MG63 (cell line): ENCODE measurements at regions not wholly inside any gene's neighbourhood (a gene's known extent, or its start where the extent isn't known, plus 50 kb on each side); places are given as distances from the start of the nearest gene placed in this dataset.

Experiments used
- DNase-seq: peaks from one replicate; pipeline ENCODE4 v3.0.0-alpha.2; 2020
- H3K27me3 ChIP-seq: fragments of 250-450 bp; sonication (Bioruptor Pico); 2 replicates; pipeline ENCODE4 v1.5.1; 2020; ENCODE audit warnings: mild to moderate bottlenecking, moderate library complexity
- H3K36me3 ChIP-seq: fragments of 250-450 bp; sonication (Bioruptor Pico); 2 replicates; pipeline ENCODE4 v1.5.1; 2020; ENCODE audit warnings: mild to moderate bottlenecking, moderate library complexity
- H3K4me3 ChIP-seq: fragments of 250-450 bp; sonication (Bioruptor Pico); 2 replicates; pipeline ENCODE4 v1.5.1; 2020; ENCODE audit warnings: mild to moderate bottlenecking, moderate library complexity
- H3K9me3 ChIP-seq: fragments of 250-450 bp; sonication (Bioruptor Pico); 2 replicates; pipeline ENCODE4 v1.5.1; 2020; ENCODE audit warnings: mild to moderate bottlenecking, moderate library complexity

DNA sequence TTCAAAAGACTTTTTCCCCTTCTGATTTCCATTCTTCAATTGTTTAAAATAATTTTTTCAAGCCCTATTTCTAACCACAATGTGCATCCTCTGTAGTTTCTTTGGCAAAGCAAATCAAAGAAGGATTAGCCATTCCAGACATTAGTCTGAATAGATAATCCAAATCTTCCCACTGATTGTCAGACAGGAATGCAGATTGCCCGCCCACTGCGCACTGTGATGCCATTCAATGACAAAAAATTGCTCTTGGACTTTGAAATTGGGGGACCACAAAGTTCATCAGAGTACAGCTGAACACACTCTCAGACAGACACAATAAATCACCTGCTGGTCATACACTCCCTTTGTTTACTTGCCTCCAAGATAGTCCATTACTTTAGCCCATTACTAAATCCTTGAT is 216.5 kb upstream of the DKK2 start:
- no peak overlapping the region for H3K4me3 ChIP-seq
- no peaks in the 10 kb centered on the region for H3K36me3 ChIP-seq
- DNase-seq, result no peak
- no peaks in the 10 kb centered on the region for H3K27me3 ChIP-seq
- no peaks in the 10 kb centered on the region for H3K9me3 ChIP-seq

DNA sequence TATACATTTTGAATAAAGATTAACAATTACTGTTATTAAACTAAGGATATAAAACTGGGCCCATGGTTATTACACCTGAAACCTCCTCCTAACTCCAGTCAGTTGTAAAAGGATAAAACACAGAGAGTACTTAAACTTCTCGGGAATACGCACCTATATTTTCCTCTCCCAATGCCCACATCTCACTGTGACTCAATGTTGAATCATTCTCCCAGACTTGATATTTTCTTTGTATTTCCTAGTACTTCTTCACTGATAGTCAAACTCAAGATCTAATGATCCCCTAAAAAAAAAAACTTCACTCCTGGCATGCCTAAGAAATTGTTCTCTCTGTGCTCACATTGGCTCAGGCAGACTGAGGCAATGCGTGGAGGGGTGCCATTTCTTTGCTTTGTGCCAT is 212.5 kb upstream of the DKK2 start:
- DNase-seq, result no peak
- Histone ChIP-seq H3K9me3 (no peaks in the 10 kb centered on the region), H3K36me3 (no peaks in the 10 kb centered on the region)

DNA sequence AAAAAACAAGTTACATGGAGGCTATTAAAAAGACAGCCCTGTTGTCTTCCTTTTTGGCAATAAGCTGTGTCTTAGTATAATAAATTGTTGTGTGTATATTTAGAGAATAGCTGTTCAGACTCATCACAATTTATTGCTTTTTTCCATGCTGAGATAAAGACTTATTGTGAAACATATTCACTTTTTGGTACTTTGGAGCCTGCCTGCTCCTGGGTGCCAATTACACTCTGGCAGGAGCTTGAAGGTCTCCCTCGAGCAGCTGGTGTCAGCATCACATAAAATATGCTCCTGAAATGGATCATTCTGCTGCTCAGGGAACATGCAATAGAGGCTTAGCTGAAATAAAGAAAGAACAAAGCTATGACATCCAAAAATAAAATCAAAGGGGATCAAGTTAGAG is 211.6 kb upstream of the DKK2 start:
- peak; percentile 39 for DNase-seq

More for the DNA sequence above, 212.5 kb upstream of the DKK2 start:
- Histone ChIP-seq H3K27me3 (no peaks in the 10 kb centered on the region), H3K4me3 (no peak overlapping the region)

DNA sequence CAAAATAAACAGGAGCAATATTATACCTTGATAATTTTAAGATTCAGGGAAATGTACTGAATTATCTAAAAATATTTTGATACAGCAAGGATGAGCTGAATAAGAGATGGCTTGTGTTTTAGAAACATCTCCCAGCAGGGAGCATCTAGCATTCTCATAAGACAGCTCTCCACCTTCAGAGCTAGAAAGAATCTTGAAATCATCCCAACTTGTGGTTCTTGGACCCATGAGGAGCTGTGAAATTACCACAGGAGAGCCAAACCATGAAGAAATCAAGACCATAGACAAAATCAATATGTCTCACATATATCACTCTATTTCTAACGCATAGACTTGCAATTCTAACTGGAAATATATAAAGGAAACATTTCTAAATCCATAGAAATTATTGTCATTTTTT is 210.6 kb upstream of the DKK2 start:
- Histone ChIP-seq H3K4me3 (no peak overlapping the region), H3K36me3 (no peaks in the 10 kb centered on the region), H3K9me3 (no peaks in the 10 kb centered on the region), H3K27me3 (no peaks in the 10 kb centered on the region)
- no peak for DNase-seq

More for the DNA sequence above, 211.6 kb upstream of the DKK2 start:
- no peaks in the 10 kb centered on the region for H3K9me3 ChIP-seq
- H3K36me3 ChIP-seq, result no peaks in the 10 kb centered on the region
- no peaks in the 10 kb centered on the region for H3K27me3 ChIP-seq
- no peak overlapping the region for H3K4me3 ChIP-seq

DNA sequence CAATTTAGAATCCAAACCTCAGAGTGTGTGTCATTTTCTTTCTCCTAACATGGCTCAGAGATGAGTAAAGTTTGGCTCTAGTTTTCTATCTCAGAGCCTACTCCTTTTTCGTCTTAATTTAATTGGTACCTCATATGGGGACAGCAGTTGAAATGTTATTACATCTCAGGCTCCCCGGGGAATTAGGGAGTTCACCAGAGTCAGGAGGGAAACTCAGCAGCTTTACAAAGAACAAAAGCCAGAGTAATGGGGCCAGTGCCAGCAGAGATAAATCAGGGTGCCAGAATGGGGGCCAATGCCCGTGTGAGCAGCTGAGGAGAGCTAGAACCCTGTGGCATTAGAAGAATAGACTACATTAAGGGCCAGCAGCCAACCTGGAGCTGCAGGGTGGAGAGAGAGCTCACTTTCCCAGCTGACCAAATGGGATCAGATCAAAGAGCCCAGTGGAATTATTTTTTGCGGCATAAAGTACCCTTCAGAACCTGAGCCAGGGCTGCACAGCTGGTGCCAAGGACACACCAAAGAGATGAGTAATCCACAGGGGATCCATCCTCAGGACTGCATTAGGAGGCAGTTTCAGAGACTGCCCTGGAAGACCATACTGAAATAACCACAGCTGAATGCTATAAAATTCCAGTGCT is 207.1 kb upstream of the DKK2 start:
- no peaks in the 10 kb centered on the region for H3K9me3 ChIP-seq
- no peak overlapping the region for H3K4me3 ChIP-seq
- peak; percentile 74 for DNase-seq
- H3K27me3 ChIP-seq, result no peaks in the 10 kb centered on the region
- no peaks in the 10 kb centered on the region for H3K36me3 ChIP-seq

DNA sequence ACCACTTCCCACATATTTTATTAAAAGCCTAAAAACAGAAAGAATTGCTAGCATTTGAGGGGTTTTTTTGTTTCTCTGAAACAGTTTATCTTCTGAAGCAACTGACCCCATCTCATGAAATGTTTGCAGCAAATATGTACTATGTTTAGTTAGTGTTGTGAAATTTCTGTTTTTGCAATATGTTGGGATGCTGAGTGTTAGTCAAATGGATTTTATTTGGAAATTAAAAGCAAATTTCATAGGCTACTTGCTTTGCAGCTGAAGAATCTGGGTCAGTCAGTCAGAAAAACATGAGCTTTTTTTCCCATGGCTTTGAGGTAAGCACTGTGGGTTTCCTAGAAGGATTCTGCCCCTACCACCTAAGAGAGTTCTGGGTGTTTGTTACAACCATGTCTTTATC is 184.9 kb upstream of the DKK2 start:
- no peak overlapping the region for H3K4me3 ChIP-seq
- DNase-seq, result no peak
- no peaks in the 10 kb centered on the region for H3K27me3 ChIP-seq
- no peaks in the 10 kb centered on the region for H3K36me3 ChIP-seq
- no peaks in the 10 kb centered on the region for H3K9me3 ChIP-seq

DNA sequence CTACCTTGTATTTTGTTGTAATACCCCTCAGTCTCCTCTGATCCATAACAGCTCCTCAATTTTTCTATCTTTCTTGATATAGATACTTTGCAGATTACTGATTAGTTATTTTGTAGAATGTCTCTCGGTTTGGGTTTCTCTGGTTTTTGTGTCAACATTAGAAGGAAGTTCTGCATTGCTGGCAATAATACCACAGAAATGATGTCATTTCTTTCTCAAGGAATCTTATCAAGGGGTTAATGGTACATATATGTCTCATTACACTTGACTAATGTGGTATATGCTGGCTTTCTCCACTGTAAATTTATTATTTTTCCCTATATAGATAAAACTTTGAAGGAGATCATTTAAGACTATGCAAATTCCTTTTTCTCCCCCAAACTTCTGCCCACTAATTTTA is 183.6 kb upstream of the DKK2 start:
- H3K9me3 ChIP-seq, result no peaks in the 10 kb centered on the region
- H3K4me3 ChIP-seq, result no peak overlapping the region
- H3K27me3 ChIP-seq, result no peaks in the 10 kb centered on the region
- H3K36me3 ChIP-seq, result no peaks in the 10 kb centered on the region
- no peak for DNase-seq

DNA sequence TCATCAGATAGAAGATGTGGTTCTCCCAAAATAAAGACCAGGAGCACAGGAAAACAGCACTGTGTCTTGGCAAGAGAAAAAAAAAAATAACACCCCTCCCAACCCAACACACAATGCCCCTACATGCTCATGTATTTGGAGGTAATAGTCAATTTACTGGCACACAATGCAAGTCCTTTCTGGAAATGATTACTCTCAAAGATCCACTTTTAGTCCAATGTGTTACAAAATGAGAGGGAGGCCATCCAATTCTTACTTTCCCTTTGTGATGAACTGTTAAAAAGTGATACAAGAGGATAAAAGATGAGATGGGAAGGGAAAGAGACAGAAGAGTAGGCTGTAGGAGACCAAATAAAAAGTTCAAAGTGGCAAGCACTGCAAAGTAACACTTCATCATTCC is 180.3 kb upstream of the DKK2 start:
- H3K27me3 ChIP-seq, result no peaks in the 10 kb centered on the region
- no peaks in the 10 kb centered on the region for H3K9me3 ChIP-seq
- DNase-seq, result no peak
- no peak overlapping the region for H3K4me3 ChIP-seq
- H3K36me3 ChIP-seq, result no peaks in the 10 kb centered on the region

DNA sequence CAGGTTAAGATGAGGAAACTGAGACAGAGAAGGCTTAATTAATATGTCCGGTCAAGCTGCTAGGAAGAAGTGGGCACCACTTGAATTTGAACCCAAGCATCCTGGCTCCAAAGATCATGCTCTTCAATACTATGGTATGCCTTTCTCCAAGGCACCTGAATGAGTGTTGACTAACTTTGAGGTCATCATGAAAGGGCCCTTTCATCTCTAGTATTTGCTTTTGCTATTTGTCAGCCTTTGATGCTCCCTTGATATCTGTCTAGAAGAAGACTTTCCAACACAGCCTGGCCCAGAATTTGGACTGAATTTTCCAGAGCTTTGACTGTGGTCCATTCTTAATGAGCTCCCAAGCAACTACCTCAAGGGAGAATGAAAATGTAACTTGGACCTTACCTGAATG is 179.1 kb upstream of the DKK2 start:
- Histone ChIP-seq H3K36me3 (no peaks in the 10 kb centered on the region), H3K27me3 (no peaks in the 10 kb centered on the region), H3K4me3 (no peak overlapping the region), H3K9me3 (no peaks in the 10 kb centered on the region)
- no peak for DNase-seq

DNA sequence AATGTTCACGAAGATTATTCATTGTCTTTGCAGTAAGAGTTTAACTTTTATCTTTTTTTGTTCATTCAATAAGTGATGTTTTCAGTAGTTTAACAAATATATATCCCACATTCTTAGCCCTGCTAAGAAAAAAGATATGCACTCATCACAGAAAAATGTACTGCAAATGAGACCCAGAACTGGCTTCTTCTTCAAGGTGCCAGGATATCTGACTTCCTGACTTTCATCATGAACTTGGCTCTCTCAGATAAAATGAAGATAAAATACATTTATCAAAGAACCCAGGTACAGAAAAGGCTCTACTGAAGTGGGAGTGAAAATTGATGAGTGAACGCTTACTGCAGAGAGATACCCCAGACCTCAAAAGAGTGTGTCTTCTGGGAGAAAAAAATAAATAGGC is 177.8 kb upstream of the DKK2 start:
- no peaks in the 10 kb centered on the region for H3K36me3 ChIP-seq
- no peak overlapping the region for H3K4me3 ChIP-seq
- DNase-seq, result no peak
- H3K9me3 ChIP-seq, result no peaks in the 10 kb centered on the region
- H3K27me3 ChIP-seq, result no peaks in the 10 kb centered on the region

DNA sequence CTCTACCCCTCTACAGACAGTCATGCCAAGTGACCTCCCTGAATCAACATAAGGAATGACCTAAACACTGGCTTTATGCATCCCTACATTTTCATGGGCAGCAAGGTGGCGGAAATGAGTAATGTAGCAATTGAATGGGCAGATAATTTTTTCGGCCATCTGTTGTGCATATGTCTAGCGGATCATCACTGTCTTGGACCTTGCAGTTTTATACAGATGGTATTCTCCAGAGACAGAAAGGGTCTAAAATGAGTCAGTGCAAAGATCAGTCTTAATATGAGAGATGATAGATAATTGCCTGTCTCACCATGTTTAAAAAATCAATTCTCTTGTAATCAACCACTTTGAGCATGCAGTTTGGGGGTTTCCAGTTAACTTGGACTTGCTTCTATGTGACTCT is 177.3 kb upstream of the DKK2 start:
- H3K27me3 ChIP-seq, result no peaks in the 10 kb centered on the region
- H3K4me3 ChIP-seq, result no peak overlapping the region
- DNase-seq, result no peak

DNA sequence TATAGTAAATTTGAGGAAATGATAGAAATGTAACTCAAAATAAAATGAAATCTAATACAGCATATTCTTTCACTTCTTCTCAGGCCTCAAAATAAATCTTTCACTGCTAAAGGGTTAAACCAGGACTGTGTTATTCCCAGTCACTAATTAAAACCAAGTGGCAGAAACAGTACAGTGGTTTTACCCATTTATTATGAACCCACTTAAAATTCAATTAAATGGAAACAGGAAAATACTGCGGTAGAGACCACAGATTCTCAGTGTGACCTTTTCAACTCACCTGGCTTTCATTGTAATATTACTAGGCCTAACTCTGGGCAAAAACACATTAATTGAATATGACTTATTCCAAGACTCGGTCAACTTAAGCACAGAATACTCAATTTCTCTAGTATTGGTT is 176.5 kb upstream of the DKK2 start:
- H3K36me3 ChIP-seq, result no peaks in the 10 kb centered on the region
- H3K27me3 ChIP-seq, result no peaks in the 10 kb centered on the region
- no peak overlapping the region for H3K4me3 ChIP-seq
- DNase-seq, result no peak
- H3K9me3 ChIP-seq, result no peaks in the 10 kb centered on the region

More for the DNA sequence above, 177.3 kb upstream of the DKK2 start:
- no peaks in the 10 kb centered on the region for H3K9me3 ChIP-seq
- no peaks in the 10 kb centered on the region for H3K36me3 ChIP-seq

DNA sequence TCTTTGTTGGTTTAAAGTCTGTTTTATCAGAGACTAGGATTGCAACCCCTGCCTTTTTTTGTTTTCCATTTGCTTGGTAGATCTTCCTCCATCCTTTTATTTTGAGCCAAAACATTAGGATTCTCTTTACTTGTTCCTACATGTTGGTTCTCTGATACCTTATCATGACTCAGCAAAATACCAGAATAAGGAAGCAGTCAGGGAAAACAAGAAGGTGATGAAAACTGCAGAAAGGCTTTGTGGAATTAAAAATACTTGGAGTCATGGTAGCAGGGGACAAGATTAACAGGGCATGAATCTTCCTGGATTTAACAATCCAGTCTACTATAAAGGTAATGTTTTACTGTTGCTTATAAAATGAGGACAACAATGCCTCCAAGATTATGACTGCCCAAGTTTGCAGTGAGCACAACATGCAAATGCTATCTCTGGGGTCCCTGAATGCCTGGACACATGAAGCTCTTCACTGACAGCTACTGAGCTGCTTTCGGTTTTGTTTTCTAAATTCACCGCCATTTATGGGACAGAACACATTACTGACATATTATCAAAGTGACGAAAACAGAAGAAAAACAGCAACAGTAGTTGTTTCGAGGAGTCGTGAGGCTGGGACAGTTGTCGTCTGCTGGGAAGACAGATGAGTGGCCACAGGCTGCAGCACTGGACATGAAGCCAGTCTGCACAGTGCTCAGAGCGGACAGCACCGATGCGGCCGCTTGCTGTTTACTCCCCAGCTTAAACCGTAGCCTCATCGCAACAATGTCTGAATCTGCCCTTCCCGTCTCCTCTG is 174.5 kb upstream of the DKK2 start:
- peak overlapping the region; percentile 47 for H3K4me3 ChIP-seq

DNA sequence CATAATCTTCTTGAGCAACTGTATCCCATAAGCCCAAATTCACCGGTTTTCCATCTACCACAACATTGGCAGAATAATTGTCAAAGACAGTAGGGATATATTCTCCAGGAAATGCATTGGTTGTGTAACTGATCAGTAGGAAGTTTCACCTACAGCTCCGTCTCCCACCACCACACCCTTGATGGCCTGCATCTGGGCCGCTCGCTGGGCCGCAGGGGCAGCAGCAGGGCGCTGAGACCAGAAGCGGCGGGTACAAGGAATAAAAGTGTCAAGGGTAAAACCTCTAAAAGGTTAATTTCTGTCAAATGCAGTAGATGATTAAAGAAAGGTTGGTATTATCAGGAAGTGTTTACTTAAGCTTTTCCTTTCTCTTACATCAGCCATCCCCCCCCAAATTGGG is 167.6 kb upstream of the DKK2 start:
- H3K36me3 ChIP-seq, result no peaks in the 10 kb centered on the region
- H3K27me3 ChIP-seq, result no peaks in the 10 kb centered on the region
- H3K9me3 ChIP-seq, result no peaks in the 10 kb centered on the region
- H3K4me3 ChIP-seq, result no peak overlapping the region
- no peak for DNase-seq

More for the DNA sequence above, 174.5 kb upstream of the DKK2 start:
- DNase-seq, result peak; percentile 5
- Histone ChIP-seq H3K27me3 (no peaks in the 10 kb centered on the region), H3K9me3 (no peaks in the 10 kb centered on the region), H3K36me3 (no peaks in the 10 kb centered on the region)

DNA sequence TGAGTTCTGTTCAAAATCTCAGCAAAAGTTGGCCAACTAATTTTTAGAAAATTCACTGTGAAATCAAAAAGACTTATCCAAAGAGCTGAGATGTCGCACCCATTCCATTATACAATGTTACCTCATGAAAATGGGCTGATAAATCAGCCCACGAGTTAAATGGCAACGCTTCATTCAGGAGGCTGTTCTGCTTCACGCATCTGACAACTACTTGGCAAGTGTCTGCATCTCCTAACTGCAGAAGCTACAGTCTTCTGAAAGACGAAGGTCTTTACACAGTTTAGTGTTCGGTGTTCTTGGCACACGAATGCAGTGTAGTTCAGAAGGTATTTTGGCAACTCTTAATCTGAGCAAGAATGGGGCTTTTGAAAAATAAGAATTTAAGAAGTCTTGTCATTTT is 166.6 kb upstream of the DKK2 start:
- H3K36me3 ChIP-seq, result no peaks in the 10 kb centered on the region
- no peaks in the 10 kb centered on the region for H3K27me3 ChIP-seq
- DNase-seq, result no peak
- no peak overlapping the region for H3K4me3 ChIP-seq
- no peaks in the 10 kb centered on the region for H3K9me3 ChIP-seq

DNA sequence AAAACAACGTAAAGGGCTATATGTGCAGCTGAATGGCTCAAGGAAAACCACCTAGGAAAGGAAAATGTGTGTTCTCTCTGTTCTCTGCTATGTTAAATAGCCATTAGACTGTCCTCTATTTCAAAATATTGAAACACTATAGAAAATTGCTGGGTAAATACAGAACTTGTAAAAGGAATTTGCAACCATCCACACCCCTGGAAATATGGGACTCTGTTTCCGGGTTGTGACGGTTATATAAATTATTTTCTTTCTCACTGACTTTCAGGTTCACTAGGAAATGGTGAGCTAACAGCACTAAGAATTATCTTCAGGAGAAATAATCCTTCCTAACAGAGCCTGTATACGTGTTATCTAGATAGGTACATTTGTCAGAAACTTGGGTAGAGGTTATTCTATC is 161.0 kb upstream of the DKK2 start:
- Histone ChIP-seq H3K4me3 (no peak overlapping the region), H3K36me3 (no peaks in the 10 kb centered on the region), H3K27me3 (no peaks in the 10 kb centered on the region)

DNA sequence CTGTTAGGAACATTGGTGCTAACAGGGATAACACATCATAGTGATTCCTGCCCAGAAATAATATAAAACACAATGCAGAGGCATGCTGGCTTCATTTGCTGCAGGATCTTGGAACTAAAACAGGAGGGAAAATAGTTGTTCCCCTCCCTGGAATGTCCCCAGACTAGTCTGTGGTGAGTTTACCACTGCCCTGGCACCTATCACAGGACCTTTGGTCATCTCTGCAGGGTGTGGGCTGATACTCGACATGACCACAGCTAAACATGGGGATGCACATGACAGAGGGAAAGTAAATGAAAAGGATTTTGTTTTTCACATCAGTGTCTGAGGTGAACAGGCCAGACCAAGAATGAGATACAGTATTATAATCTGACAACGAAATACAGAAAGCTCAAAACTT is 160.2 kb upstream of the DKK2 start:
- no peaks in the 10 kb centered on the region for H3K36me3 ChIP-seq

More for the DNA sequence above, 161.0 kb upstream of the DKK2 start:
- H3K9me3 ChIP-seq, result no peaks in the 10 kb centered on the region
- no peak for DNase-seq

DNA sequence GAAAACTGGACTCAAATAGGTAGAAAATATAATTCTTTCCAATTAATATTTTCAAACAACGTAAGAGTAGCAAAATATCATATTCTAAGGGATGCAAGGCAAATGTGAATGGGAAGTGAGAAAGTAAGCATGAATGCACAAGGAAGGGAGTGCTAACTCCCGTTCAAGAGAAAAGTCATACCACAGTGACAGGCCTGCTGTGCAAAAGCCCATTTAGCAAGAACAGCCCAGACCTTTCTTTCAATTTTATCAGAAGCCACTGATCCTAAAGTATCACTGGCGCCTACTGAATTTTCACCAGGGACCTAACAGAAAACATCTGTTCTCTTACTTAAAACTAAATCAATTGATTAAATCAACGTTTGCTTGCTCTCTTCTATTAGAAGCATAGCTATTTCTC is 157.9 kb upstream of the DKK2 start:
- no peaks in the 10 kb centered on the region for H3K36me3 ChIP-seq
- no peaks in the 10 kb centered on the region for H3K9me3 ChIP-seq
- no peaks in the 10 kb centered on the region for H3K27me3 ChIP-seq
- no peak for DNase-seq
- no peak overlapping the region for H3K4me3 ChIP-seq

More for the DNA sequence above, 160.2 kb upstream of the DKK2 start:
- Histone ChIP-seq H3K9me3 (no peaks in the 10 kb centered on the region), H3K4me3 (no peak overlapping the region), H3K27me3 (no peaks in the 10 kb centered on the region)
- no peak for DNase-seq
